Transverse colon (tissue), 4 donors: ENCODE measurements at regions not wholly inside any gene's neighbourhood (a gene's known extent, or its start where the extent isn't known, plus 50 kb on each side); places are given as distances from the start of the nearest gene placed in this dataset.

Experiments used
- DNase-seq: peaks from one replicate; pipeline ENCODE4 v3.0.0-alpha.2; 2019
- H3K27ac ChIP-seq, 4 donors: fragments of 200-600 bp; sonication (generic); 2 replicates each; pipeline ENCODE4 v1.5.1; 2016 to 2018; ENCODE audit warnings: inconsistent platforms in 4 of 4
- H3K27me3 ChIP-seq: fragments of 200-600 bp; sonication (generic); 2 replicates; pipeline ENCODE4 v1.5.1; 2017; ENCODE audit warnings: inconsistent platforms
- H3K36me3 ChIP-seq, 4 donors: fragments of 200-600 bp; sonication (generic); 2 replicates each; pipeline ENCODE4 v1.5.1; 2017 to 2019; ENCODE audit warnings: inconsistent platforms in 4 of 4
- H3K4me1 ChIP-seq, 4 donors: fragments of 200-600 bp; sonication (generic); 2 replicates each; pipeline ENCODE4 v1.5.1; 2017 to 2020; ENCODE audit warnings: inconsistent platforms in 4 of 4
- H3K4me3 ChIP-seq, 4 donors: fragments of 200-600 bp; sonication (generic); 1 replicate in 1 of 4; 2 replicates in 3 of 4; pipeline versions ENCODE4 v1.5.1 to v1.6.1; 2017 to 2019; ENCODE audit warnings: inconsistent platforms in 4 of 4
- H3K9me3 ChIP-seq, 2 donors: fragments of 200-600 bp; sonication (generic); 2 replicates each; pipeline ENCODE4 v1.5.1; 2017 to 2019; ENCODE audit warnings: inconsistent platforms in 2 of 2
- CTCF ChIP-seq, 5 experiments: fragments of 200-600 bp in 3 of 5; fragments of 450-650 bp in 2 of 5; sonication (generic) in 3 of 5; IDR thresholded peaks; 1 replicate in 2 of 5; 2 replicates in 3 of 5; pipeline ENCODE4 v1.5.1; 2016 to 2017; ENCODE audit warnings: antibody characterized with exemption in 5 of 5, inconsistent platforms in 3 of 5, mild to moderate bottlenecking in 2 of 5, moderate library complexity in 1 of 5
- EP300 ChIP-seq: sonication (generic); formaldehyde crosslinking; IDR thresholded peaks from one replicate; pipeline ENCODE4 v1.6.1; 2017; ENCODE audit warnings: antibody characterized with exemption, low read depth
- POLR2A ChIP-seq: fragments of 450-650 bp; IDR thresholded peaks from one replicate; pipeline ENCODE4 v1.6.1; 2016; ENCODE audit warnings: antibody characterized with exemption, mild to moderate bottlenecking, moderate library complexity
- POLR2AphosphoS5 ChIP-seq, 3 donors: sonication (generic); formaldehyde crosslinking; IDR thresholded peaks; one replicate each; pipeline ENCODE4 v1.6.1; 2016; ENCODE audit warnings: antibody characterized with exemption in 3 of 3
- whole genome bisulfite sequencing, 2 donors: methylation state at CpG; one replicate each; pipeline ENCODE4 v1.1.5; 2018; ENCODE audit warnings: low coverage in 1 of 2; 5-methylcytosine and 5-hydroxymethylcytosine counted together
- in situ Hi-C, 4 donors: fragments of 200-750 bp; cut with MboI; loops; one replicate each; pipeline versions ENCODE4 v1.15.0 to v1.15.1; 2017; ENCODE audit warnings: low sequenced_read_pairs in 3 of 4, low pct_ligation_motif_present in 1 of 4, low pct_unique_long_range_greater_than_20kb in 1 of 4
- intact Hi-C: fragments of 100-400 bp; cut with DNase I; formaldehyde crosslinking; loops from one replicate; pipeline ENCODE4 v1.15.1; 2023; ENCODE audit warnings: low total_unique reads

DNA sequence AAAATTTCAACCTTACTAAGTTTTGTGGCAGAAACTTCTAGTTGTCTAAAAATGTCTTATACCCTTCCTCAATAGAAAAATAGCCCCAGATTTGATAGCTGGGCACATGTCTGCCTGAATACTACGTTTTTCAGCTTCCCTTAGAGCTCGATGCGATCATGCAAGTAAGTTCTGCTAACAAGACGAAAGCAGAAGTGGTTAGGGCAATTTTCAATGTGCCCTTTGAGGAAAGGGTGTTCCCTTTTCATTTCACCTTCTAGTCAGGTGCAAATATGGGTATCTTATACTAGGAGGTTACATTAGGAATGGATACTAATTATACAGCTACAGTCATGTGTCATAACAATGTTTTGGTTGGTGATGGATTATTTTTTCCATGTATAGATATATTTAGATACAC is 1572.1 kb upstream of the LRRTM1 start:
- in situ Hi-C loops: no loop called here
- H3K27ac ChIP-seq: no peak overlapping the region
- no peaks in the 10 kb centered on the region for H3K27me3 ChIP-seq
- TF ChIP-seq CTCF (IDR thresholded peaks at IDR 0.05) (no peak), POLR2AphosphoS5 (IDR thresholded peaks at IDR 0.05) (no peak), EP300 (no peak), POLR2A (no peak)
- no peak overlapping the region for H3K4me3 ChIP-seq
- H3K36me3 ChIP-seq: no peaks in the 10 kb centered on the region
- no peak for DNase-seq
- 49 to 69% methylated on average over 4 of the region's 4 CpGs for WGBS, 2 donors
- H3K9me3 ChIP-seq: no peaks in the 10 kb centered on the region
- intact Hi-C loops: loop anchor here (5.0 kb wide), 1 partner anchor 1209 kb away; no protein-coding TSS in a partner anchor
- no peaks in the 10 kb centered on the region for H3K4me1 ChIP-seq

- in situ Hi-C loops (no loop called here), intact Hi-C loops (no loop called here)
- 90 to 91% methylated on average over 1 of the region's 1 CpG for WGBS, 2 donors
- TF ChIP-seq POLR2A (no peak), CTCF (IDR thresholded peaks at IDR 0.05) (no peak), POLR2AphosphoS5 (IDR thresholded peaks at IDR 0.05) (no peak), EP300 (no peak)
- Histone ChIP-seq H3K4me3 (no peak overlapping the region), H3K36me3 (no peaks in the 10 kb centered on the region), H3K9me3 (no peaks in the 10 kb centered on the region), H3K27ac (no peak overlapping the region), H3K27me3 (no peaks in the 10 kb centered on the region), H3K4me1 (peaks cover 0 to 6% (median 0%) of the 10 kb centered on the region in 4 donors)
- no peak for DNase-seq
These were observed 1567.5 kb upstream of the LRRTM1 start for GRCh38 chr2:81872006-81872405.

GRCh38 chr2:81870119-81870518 is 1565.6 kb upstream of the LRRTM1 start:
- in situ Hi-C loops: no loop called here
- Histone ChIP-seq H3K4me3 (no peak overlapping the region), H3K27ac (no peak overlapping the region), H3K27me3 (no peaks in the 10 kb centered on the region), H3K4me1 (peaks cover 0 to 6% (median 0%) of the 10 kb centered on the region in 4 donors), H3K9me3 (no peaks in the 10 kb centered on the region), H3K36me3 (no peaks in the 10 kb centered on the region)
- TF ChIP-seq CTCF (IDR thresholded peaks at IDR 0.05) (no peak), POLR2A (no peak), POLR2AphosphoS5 (IDR thresholded peaks at IDR 0.05) (no peak), EP300 (no peak)
- WGBS, 2 donors: 64 to 66% methylated on average over 1 of the region's 1 CpG
- intact Hi-C loops: no loop called here
- DNase-seq: no peak

GRCh38 chr2:81858998-81859397 is 1554.4 kb upstream of the LRRTM1 start:
- no peaks in the 10 kb centered on the region for H3K36me3 ChIP-seq
- no peaks in the 10 kb centered on the region for H3K9me3 ChIP-seq
- TF ChIP-seq CTCF (IDR thresholded peaks at IDR 0.05) (no peak), EP300 (no peak), POLR2AphosphoS5 (IDR thresholded peaks at IDR 0.05) (no peak), POLR2A (no peak)
- 27 to 36% methylated on average over 3 of the region's 3 CpGs for WGBS, 2 donors
- H3K4me1 ChIP-seq: no peaks in the 10 kb centered on the region
- in situ Hi-C loops (no loop called here), intact Hi-C loops (no loop called here)
- H3K27me3 ChIP-seq: no peaks in the 10 kb centered on the region
- no peak for DNase-seq
- H3K4me3 ChIP-seq: no peak overlapping the region
- no peak overlapping the region for H3K27ac ChIP-seq
